Cardiac fibroblast (primary cell): ENCODE measurements at regions not wholly inside any gene's neighbourhood (a gene's known extent, or its start where the extent isn't known, plus 50 kb on each side); places are given as distances from the start of the nearest gene placed in this dataset.

ENCODE experiments used
- DNase-seq, 2 donors: peaks; one replicate each; pipeline versions ENCODE4 v3.0.0 to v3.0.0-alpha.2; 2010; ENCODE audit warnings: low read depth in 2 of 2
- H3K4me3 ChIP-seq, 2 donors: replicated peaks in 1 of 2; 1 replicate in 1 of 2; 2 replicates in 1 of 2; pipeline ENCODE4 v1.5.1; 2011; ENCODE audit warnings: low read depth in 2 of 2, low read length in 2 of 2, mild to moderate bottlenecking in 2 of 2, moderate library complexity in 1 of 2
- TF ChIP-seq, protein P1 (sequence below): IDR thresholded peaks from one replicate; pipeline ENCODE4 v1.5.1; 2011; ENCODE audit warnings: low read depth, mild to moderate bottlenecking, low read length, inconsistent platforms

- no peak for DNase-seq
- TF ChIP-seq, protein P1, sequence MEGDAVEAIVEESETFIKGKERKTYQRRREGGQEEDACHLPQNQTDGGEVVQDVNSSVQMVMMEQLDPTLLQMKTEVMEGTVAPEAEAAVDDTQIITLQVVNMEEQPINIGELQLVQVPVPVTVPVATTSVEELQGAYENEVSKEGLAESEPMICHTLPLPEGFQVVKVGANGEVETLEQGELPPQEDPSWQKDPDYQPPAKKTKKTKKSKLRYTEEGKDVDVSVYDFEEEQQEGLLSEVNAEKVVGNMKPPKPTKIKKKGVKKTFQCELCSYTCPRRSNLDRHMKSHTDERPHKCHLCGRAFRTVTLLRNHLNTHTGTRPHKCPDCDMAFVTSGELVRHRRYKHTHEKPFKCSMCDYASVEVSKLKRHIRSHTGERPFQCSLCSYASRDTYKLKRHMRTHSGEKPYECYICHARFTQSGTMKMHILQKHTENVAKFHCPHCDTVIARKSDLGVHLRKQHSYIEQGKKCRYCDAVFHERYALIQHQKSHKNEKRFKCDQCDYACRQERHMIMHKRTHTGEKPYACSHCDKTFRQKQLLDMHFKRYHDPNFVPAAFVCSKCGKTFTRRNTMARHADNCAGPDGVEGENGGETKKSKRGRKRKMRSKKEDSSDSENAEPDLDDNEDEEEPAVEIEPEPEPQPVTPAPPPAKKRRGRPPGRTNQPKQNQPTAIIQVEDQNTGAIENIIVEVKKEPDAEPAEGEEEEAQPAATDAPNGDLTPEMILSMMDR = no peak
- no peak overlapping the region for H3K4me3 ChIP-seq
Observed at GRCh38 chr2:52347292-52347691, 1315.4 kb upstream of the NRXN1 start.

DNA sequence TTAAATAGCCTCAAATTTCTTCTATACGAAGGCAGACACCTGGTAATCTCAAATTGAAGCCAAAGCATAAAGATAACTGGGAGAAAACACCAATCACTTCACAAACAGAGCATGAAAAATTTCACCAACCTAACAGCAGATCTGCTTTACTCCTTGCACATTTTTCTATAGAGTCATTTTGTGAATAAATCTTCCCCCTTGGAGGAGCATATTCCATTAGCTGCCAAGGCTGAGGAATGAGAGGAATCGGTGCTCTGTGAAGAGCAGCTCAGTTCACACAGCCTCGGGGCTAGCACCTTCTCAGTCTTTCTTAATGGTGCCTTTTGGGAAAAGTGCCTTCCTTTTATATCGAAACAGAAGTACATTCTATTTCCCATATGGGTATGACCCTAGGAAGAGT lies 1313.7 kb upstream of the NRXN1 start:
- TF ChIP-seq, protein P1 = no peak
- DNase-seq = no peak
- no peak overlapping the region for H3K4me3 ChIP-seq

DNA sequence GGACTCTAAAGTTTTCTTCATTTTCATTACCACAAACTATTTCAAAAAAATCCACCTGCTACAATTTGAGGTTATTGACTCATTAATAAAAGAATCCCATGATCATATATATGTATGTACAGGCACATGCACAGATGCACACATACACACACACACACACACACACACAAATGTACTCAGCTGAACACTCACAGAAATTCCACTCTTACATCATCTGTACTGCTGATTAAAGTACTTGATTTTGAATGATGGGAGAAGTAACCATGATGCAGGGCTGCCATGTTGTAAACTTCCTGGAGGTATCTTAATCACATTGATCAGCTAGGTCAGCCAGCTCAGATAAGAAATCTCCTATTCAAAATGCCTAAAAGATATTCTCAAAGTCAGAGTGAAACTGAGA lies 1313.2 kb upstream of the NRXN1 start:
- TF ChIP-seq, protein P1 = no peak
- no peak overlapping the region for H3K4me3 ChIP-seq
- DNase-seq = peak in 1 of 2 donors; percentile 7

- H3K4me3 ChIP-seq = no peak overlapping the region
- TF ChIP-seq, protein P1 = no peak
- no peak for DNase-seq
Observed at GRCh38 chr2:52343706-52344266, 1311.9 kb upstream of the NRXN1 start.

- TF ChIP-seq, protein P1 = no peak
- H3K4me3 ChIP-seq = no peak overlapping the region
- no peak for DNase-seq
Observed at GRCh38 chr2:52343010-52343409, 1311.1 kb upstream of the NRXN1 start.

GRCh38 chr2:52342458-52342857 lies 1310.5 kb upstream of the NRXN1 start:
- TF ChIP-seq, protein P1 = no peak
- no peak for DNase-seq
- H3K4me3 ChIP-seq = no peak overlapping the region

DNA sequence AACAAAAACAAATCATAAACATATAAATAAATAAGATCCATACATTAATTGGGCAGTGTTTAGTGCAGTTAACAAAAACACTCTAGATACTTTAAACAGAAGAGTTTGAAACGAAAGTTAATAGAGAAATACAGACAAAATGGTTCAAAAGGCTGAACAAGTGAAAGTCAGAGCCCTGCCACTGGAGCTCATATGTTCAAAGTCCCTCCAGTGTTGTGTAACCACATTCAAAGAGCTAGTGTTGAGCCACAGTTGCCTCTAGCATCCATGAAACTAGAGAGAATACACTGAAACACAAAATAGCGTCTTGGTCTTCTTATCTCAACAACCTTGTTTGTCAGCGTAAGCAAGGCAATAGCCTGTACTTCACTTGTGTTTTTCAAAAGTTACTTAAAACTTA lies 1309.8 kb upstream of the NRXN1 start:
- no peak overlapping the region for H3K4me3 ChIP-seq
- TF ChIP-seq, protein P1 = no peak
- no peak for DNase-seq
